Dendritic cell treated with granulocyte-macrophage colony-stimulating factor and Interleukin-4, amounts not matched to agents 40 ng/mL and 50 ng/mL, for 4 days (primary cell): ENCODE measurements at regions not wholly inside any gene's neighbourhood (a gene's known extent, or its start where the extent isn't known, plus 50 kb on each side); places are given as distances from the start of the nearest gene placed in this dataset.

Source experiments
- H3K27ac Mint-ChIP-seq: one replicate; pipeline ENCODE4 v1.8.0; 2022; ENCODE audit warnings: mild to moderate bottlenecking, mixed read lengths
- H3K27me3 Mint-ChIP-seq: one replicate; pipeline ENCODE4 v1.8.0; 2022; ENCODE audit warnings: mild to moderate bottlenecking, mixed read lengths
- H3K36me3 Mint-ChIP-seq: one replicate; pipeline ENCODE4 v1.8.0; 2022; ENCODE audit warnings: low read depth, mixed read lengths
- H3K4me1 Mint-ChIP-seq: one replicate; pipeline ENCODE4 v1.8.0; 2022; ENCODE audit warnings: low read depth, mixed read lengths
- H3K4me3 Mint-ChIP-seq: one replicate; pipeline ENCODE4 v1.8.0; 2022; ENCODE audit warnings: mild to moderate bottlenecking, moderate library complexity, mixed read lengths
- H3K9me3 Mint-ChIP-seq: one replicate; pipeline ENCODE4 v1.8.0; 2022; ENCODE audit warnings: mixed read lengths
- intact Hi-C: fragments of 100-400 bp; cut with micrococcal nuclease; formaldehyde crosslinking; loops from one replicate; pipeline ENCODE4 v1.15.0; 2022

- no peak overlapping the region for H3K27ac Mint-ChIP-seq
- intact Hi-C loops = no loop called here
- H3K36me3 Mint-ChIP-seq = no peaks in the 10 kb centered on the region
- H3K4me1 Mint-ChIP-seq = no peaks in the 10 kb centered on the region
- peaks cover 41% of the 10 kb centered on the region for H3K9me3 Mint-ChIP-seq
- no peak overlapping the region for H3K4me3 Mint-ChIP-seq
- peaks cover 3% of the 10 kb centered on the region for H3K27me3 Mint-ChIP-seq
Measured at GRCh38 chr4:128501239-128501638, 213.6 kb upstream of the PGRMC2 start.

- intact Hi-C loops = no loop called here
- H3K4me1 Mint-ChIP-seq = no peaks in the 10 kb centered on the region
- no peak overlapping the region for H3K4me3 Mint-ChIP-seq
- no peak overlapping the region for H3K27ac Mint-ChIP-seq
- peaks cover 17% of the 10 kb centered on the region for H3K9me3 Mint-ChIP-seq
- H3K27me3 Mint-ChIP-seq = no peaks in the 10 kb centered on the region
- no peaks in the 10 kb centered on the region for H3K36me3 Mint-ChIP-seq
Measured at GRCh38 chr4:128488055-128488705, 200.6 kb upstream of the PGRMC2 start.

- Mint-ChIP-seq H3K27ac (no peak overlapping the region), H3K36me3 (no peaks in the 10 kb centered on the region), H3K27me3 (no peaks in the 10 kb centered on the region), H3K9me3 (no peaks in the 10 kb centered on the region), H3K4me1 (no peaks in the 10 kb centered on the region), H3K4me3 (no peak overlapping the region)
- intact Hi-C loops = no loop called here
Measured at GRCh38 chr4:128484896-128485295, 197.3 kb upstream of the PGRMC2 start.

- Mint-ChIP-seq H3K27ac (no peak overlapping the region), H3K4me1 (no peaks in the 10 kb centered on the region), H3K9me3 (no peaks in the 10 kb centered on the region), H3K4me3 (no peak overlapping the region), H3K27me3 (no peaks in the 10 kb centered on the region), H3K36me3 (no peaks in the 10 kb centered on the region)
- intact Hi-C loops = no loop called here
Measured at GRCh38 chr4:128483816-128484215, 196.2 kb upstream of the PGRMC2 start.

- H3K27me3 Mint-ChIP-seq = no peaks in the 10 kb centered on the region
- no peak overlapping the region for H3K27ac Mint-ChIP-seq
- H3K4me3 Mint-ChIP-seq = no peak overlapping the region
- no peaks in the 10 kb centered on the region for H3K36me3 Mint-ChIP-seq
- intact Hi-C loops = no loop called here
- H3K9me3 Mint-ChIP-seq = no peaks in the 10 kb centered on the region
- H3K4me1 Mint-ChIP-seq = no peaks in the 10 kb centered on the region
Measured at GRCh38 chr4:128483041-128483440, 195.4 kb upstream of the PGRMC2 start.

- no peaks in the 10 kb centered on the region for H3K9me3 Mint-ChIP-seq
- no peaks in the 10 kb centered on the region for H3K36me3 Mint-ChIP-seq
- H3K27me3 Mint-ChIP-seq = no peaks in the 10 kb centered on the region
- H3K4me3 Mint-ChIP-seq = no peak overlapping the region
- intact Hi-C loops = no loop called here
- H3K27ac Mint-ChIP-seq = no peak overlapping the region
- H3K4me1 Mint-ChIP-seq = no peaks in the 10 kb centered on the region
Measured at GRCh38 chr4:128481752-128482480, 194.3 kb upstream of the PGRMC2 start.

GRCh38 chr4:128480945-128481344 is 193.3 kb upstream of the PGRMC2 start:
- Mint-ChIP-seq H3K27ac (no peak overlapping the region), H3K27me3 (no peaks in the 10 kb centered on the region), H3K36me3 (no peaks in the 10 kb centered on the region), H3K9me3 (no peaks in the 10 kb centered on the region), H3K4me3 (no peak overlapping the region), H3K4me1 (no peaks in the 10 kb centered on the region)
- intact Hi-C loops = no loop called here

GRCh38 chr4:128477540-128477939 is 189.9 kb upstream of the PGRMC2 start:
- Mint-ChIP-seq H3K4me3 (no peak overlapping the region), H3K4me1 (peaks cover 17% of the 10 kb centered on the region), H3K27me3 (peaks cover 7% of the 10 kb centered on the region), H3K36me3 (no peaks in the 10 kb centered on the region), H3K27ac (no peak overlapping the region), H3K9me3 (no peaks in the 10 kb centered on the region)
- intact Hi-C loops = no loop called here

- no peaks in the 10 kb centered on the region for H3K9me3 Mint-ChIP-seq
- H3K4me1 Mint-ChIP-seq = peaks cover 27% of the 10 kb centered on the region
- H3K36me3 Mint-ChIP-seq = no peaks in the 10 kb centered on the region
- peaks cover 7% of the 10 kb centered on the region for H3K27me3 Mint-ChIP-seq
- intact Hi-C loops = no loop called here
- no peak overlapping the region for H3K27ac Mint-ChIP-seq
- no peak overlapping the region for H3K4me3 Mint-ChIP-seq
Measured at GRCh38 chr4:128475597-128475996, 188.0 kb upstream of the PGRMC2 start.

- H3K36me3 Mint-ChIP-seq = no peaks in the 10 kb centered on the region
- no peak overlapping the region for H3K27ac Mint-ChIP-seq
- peaks cover 7% of the 10 kb centered on the region for H3K27me3 Mint-ChIP-seq
- no peaks in the 10 kb centered on the region for H3K9me3 Mint-ChIP-seq
- peaks cover 45% of the 10 kb centered on the region for H3K4me1 Mint-ChIP-seq
- intact Hi-C loops = no loop called here
- no peak overlapping the region for H3K4me3 Mint-ChIP-seq
Measured at GRCh38 chr4:128471576-128471975, 184.0 kb upstream of the PGRMC2 start.

- Mint-ChIP-seq H3K27me3 (peaks cover 7% of the 10 kb centered on the region), H3K9me3 (no peaks in the 10 kb centered on the region), H3K36me3 (no peaks in the 10 kb centered on the region), H3K27ac (no peak overlapping the region), H3K4me1 (peaks cover 42% of the 10 kb centered on the region), H3K4me3 (no peak overlapping the region)
- intact Hi-C loops = no loop called here
Measured at GRCh38 chr4:128470492-128471053, 183.0 kb upstream of the PGRMC2 start.

GRCh38 chr4:128468123-128468989 is 180.7 kb upstream of the PGRMC2 start:
- intact Hi-C loops = no loop called here
- H3K4me1 Mint-ChIP-seq = peaks cover 28% of the 10 kb centered on the region
- H3K9me3 Mint-ChIP-seq = no peaks in the 10 kb centered on the region
- no peaks in the 10 kb centered on the region for H3K36me3 Mint-ChIP-seq
- H3K4me3 Mint-ChIP-seq = no peak overlapping the region
- H3K27ac Mint-ChIP-seq = peak overlapping the region; percentile 71
- peaks cover 5% of the 10 kb centered on the region for H3K27me3 Mint-ChIP-seq

- intact Hi-C loops = no loop called here
- Mint-ChIP-seq H3K9me3 (no peaks in the 10 kb centered on the region), H3K4me1 (peaks cover 19% of the 10 kb centered on the region), H3K36me3 (no peaks in the 10 kb centered on the region), H3K27me3 (peaks cover 2% of the 10 kb centered on the region), H3K4me3 (no peak overlapping the region), H3K27ac (no peak overlapping the region)
Measured at GRCh38 chr4:128465523-128465922, 177.9 kb upstream of the PGRMC2 start.

GRCh38 chr4:128463006-128463405 is 175.4 kb upstream of the PGRMC2 start:
- intact Hi-C loops = no loop called here
- Mint-ChIP-seq H3K27me3 (peaks cover 2% of the 10 kb centered on the region), H3K4me1 (peaks cover 4% of the 10 kb centered on the region), H3K36me3 (no peaks in the 10 kb centered on the region), H3K4me3 (no peak overlapping the region), H3K9me3 (no peaks in the 10 kb centered on the region), H3K27ac (no peak overlapping the region)
